Mesothelial cell of epicardium (in vitro differentiated cells): ENCODE measurements at regions not wholly inside any gene's neighbourhood (a gene's known extent, or its start where the extent isn't known, plus 50 kb on each side); places are given as distances from the start of the nearest gene placed in this dataset.

ENCODE experiments used
- DNase-seq, 2 experiments: peaks; one replicate each; pipeline ENCODE4 v3.0.0; 2021; ENCODE audit warnings: low spot score in 2 of 2; ENCODE audit not compliant: unreplicated experiment in 2 of 2
- H3K27ac Mint-ChIP-seq: 2 replicates; pipeline ENCODE4 v1.8.0; 2021; ENCODE audit warnings: mixed read lengths
- H3K27me3 Mint-ChIP-seq: 2 replicates; pipeline ENCODE4 v1.8.0; 2021; ENCODE audit warnings: low read depth, mixed read lengths
- H3K36me3 Mint-ChIP-seq: 2 replicates; pipeline ENCODE4 v1.8.0; 2021; ENCODE audit warnings: mixed read lengths
- H3K4me1 Mint-ChIP-seq: 2 replicates; pipeline ENCODE4 v1.8.0; 2021; ENCODE audit warnings: mixed read lengths
- H3K4me3 Mint-ChIP-seq: 2 replicates; pipeline ENCODE4 v1.8.0; 2021; ENCODE audit warnings: mild to moderate bottlenecking, moderate library complexity, mixed read lengths
- H3K9me3 Mint-ChIP-seq: 2 replicates; pipeline ENCODE4 v1.8.0; 2021; ENCODE audit warnings: mixed read lengths
- TF ChIP-seq, protein P1 (sequence below): fragments of 200-600 bp; sonication (generic); IDR thresholded peaks from one replicate; pipeline ENCODE4 v1.5.0; 2021; ENCODE audit warnings: antibody characterized with exemption; ENCODE audit not compliant: unreplicated experiment

DNA sequence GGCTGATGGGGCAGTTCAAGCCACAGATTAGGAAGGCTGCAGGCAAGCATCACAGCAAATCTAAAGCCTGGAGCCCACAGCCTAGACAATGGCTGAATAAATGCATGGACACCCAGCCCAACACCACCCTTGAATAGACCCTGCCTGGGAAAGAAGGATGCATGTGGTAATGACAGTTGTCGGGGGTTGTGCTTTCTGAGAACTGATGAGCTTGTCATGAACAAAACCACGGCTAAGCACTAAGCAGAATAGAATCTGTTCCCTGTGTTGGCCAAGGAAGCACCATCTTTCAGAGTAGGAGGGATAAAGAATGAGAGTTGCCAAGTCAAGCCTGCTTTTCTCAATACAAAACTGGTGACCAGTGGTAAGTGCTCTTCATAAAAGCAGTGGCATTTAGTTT, 66.1 kb upstream of the JCAD start:
- TF ChIP-seq, protein P1, sequence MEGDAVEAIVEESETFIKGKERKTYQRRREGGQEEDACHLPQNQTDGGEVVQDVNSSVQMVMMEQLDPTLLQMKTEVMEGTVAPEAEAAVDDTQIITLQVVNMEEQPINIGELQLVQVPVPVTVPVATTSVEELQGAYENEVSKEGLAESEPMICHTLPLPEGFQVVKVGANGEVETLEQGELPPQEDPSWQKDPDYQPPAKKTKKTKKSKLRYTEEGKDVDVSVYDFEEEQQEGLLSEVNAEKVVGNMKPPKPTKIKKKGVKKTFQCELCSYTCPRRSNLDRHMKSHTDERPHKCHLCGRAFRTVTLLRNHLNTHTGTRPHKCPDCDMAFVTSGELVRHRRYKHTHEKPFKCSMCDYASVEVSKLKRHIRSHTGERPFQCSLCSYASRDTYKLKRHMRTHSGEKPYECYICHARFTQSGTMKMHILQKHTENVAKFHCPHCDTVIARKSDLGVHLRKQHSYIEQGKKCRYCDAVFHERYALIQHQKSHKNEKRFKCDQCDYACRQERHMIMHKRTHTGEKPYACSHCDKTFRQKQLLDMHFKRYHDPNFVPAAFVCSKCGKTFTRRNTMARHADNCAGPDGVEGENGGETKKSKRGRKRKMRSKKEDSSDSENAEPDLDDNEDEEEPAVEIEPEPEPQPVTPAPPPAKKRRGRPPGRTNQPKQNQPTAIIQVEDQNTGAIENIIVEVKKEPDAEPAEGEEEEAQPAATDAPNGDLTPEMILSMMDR, result no peak
- H3K4me3 Mint-ChIP-seq, result no peak overlapping the region
- H3K4me1 Mint-ChIP-seq, result peaks cover 16% of the 10 kb centered on the region
- DNase-seq, result no peak
- no peaks in the 10 kb centered on the region for H3K27me3 Mint-ChIP-seq
- peaks cover 10% of the 10 kb centered on the region for H3K9me3 Mint-ChIP-seq
- H3K36me3 Mint-ChIP-seq, result no peaks in the 10 kb centered on the region
- no peak overlapping the region for H3K27ac Mint-ChIP-seq

DNA sequence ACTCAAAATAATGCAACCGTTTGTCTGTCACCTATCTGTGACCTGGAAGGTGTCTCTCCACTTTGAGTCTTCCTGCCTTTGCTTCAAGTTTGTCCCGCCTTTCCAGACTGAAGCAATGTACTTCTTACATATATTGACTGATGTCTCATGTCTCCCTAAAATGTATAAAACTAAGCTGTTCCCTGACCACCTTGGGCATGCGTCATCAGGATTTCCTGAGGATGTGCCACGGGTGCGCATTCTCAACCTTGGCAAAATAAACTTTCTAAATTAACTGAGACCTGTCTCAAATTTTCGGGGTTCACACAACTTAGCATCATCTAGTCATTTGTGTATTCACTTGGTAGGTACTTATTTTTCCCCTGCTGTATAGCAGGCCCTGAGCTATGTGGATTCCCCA, 65.3 kb upstream of the JCAD start:
- H3K27ac Mint-ChIP-seq, result no peak overlapping the region
- H3K4me1 Mint-ChIP-seq, result peaks cover 13% of the 10 kb centered on the region
- peaks cover 10% of the 10 kb centered on the region for H3K9me3 Mint-ChIP-seq
- no peak overlapping the region for H3K4me3 Mint-ChIP-seq
- H3K27me3 Mint-ChIP-seq, result no peaks in the 10 kb centered on the region
- no peak for DNase-seq
- TF ChIP-seq, protein P1, result no peak
- no peaks in the 10 kb centered on the region for H3K36me3 Mint-ChIP-seq

DNA sequence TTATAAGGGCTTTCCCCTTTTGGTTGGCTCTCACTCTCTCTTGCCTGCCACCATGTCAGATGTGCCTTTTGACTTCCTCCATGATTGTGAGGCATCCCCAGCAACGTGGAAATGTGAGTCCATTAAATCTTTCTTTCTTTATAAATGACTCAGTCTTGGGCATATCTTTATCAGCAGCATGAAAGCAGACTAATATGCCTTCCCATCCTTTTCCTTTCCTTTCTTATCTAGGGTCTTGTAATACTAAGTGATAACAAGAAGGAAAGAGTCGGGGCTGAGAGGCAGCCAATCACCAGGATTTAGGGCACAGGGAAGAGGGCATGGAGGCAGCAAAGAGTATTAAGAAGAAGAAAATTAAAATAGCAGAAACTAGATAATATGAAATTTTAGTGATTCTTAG, 62.0 kb upstream of the JCAD start:
- Mint-ChIP-seq H3K4me1 (peaks cover 6% of the 10 kb centered on the region), H3K9me3 (peaks cover 10% of the 10 kb centered on the region), H3K36me3 (no peaks in the 10 kb centered on the region), H3K4me3 (no peak overlapping the region), H3K27me3 (no peaks in the 10 kb centered on the region), H3K27ac (peak overlapping the region; percentile 5)
- no peak for DNase-seq
- TF ChIP-seq, protein P1, result no peak

DNA sequence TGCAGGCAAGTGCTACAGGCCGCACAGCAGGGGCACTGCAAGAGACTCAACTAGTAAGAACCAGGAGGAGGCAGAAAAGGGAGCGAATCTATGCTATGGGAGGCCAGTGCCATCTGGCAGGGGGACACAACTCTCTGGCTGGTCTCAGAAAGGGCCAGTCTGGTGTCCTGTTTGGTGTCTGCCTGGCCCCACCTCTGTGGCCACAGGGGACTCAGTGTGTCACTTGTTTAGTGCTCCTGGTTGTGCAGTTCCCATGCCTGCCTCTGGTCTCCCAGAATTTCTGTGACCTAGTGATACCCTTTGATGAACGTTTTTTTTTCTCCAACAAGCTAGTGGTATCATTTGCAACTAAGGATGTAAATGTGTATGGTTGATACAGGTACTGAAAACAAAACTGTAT, 59.2 kb upstream of the JCAD start:
- H3K4me1 Mint-ChIP-seq, result peaks cover 31% of the 10 kb centered on the region
- H3K36me3 Mint-ChIP-seq, result no peaks in the 10 kb centered on the region
- TF ChIP-seq, protein P1, result no peak
- H3K4me3 Mint-ChIP-seq, result no peak overlapping the region
- no peaks in the 10 kb centered on the region for H3K27me3 Mint-ChIP-seq
- peaks cover 10% of the 10 kb centered on the region for H3K9me3 Mint-ChIP-seq
- no peak for DNase-seq
- no peak overlapping the region for H3K27ac Mint-ChIP-seq

GRCh38 chr10:30117812-30118501, 58.6 kb upstream of the JCAD start:
- no peak for DNase-seq
- TF ChIP-seq, protein P1, result no peak
- Mint-ChIP-seq H3K36me3 (no peaks in the 10 kb centered on the region), H3K4me3 (no peak overlapping the region), H3K4me1 (peaks cover 31% of the 10 kb centered on the region), H3K27me3 (no peaks in the 10 kb centered on the region), H3K9me3 (peaks cover 10% of the 10 kb centered on the region), H3K27ac (no peak overlapping the region)
